NCI-H2196 (cell line): ENCODE measurements at regions not wholly inside any gene's neighbourhood (a gene's known extent, or its start where the extent isn't known, plus 50 kb on each side); places are given as distances from the start of the nearest gene placed in this dataset.
"Not testable (repeated sequence)": the region's sequence is repeated elsewhere in the genome, so short reads cannot be mapped to it uniquely, and the experiment has no call there.

Experiments used
- DNase-seq: peaks from one replicate; lab custom pipeline; 2025; ENCODE audit not compliant: unreplicated experiment; lab: John Stamatoyannopoulos, UW

- DNase-seq: no peak
Observed at GRCh38 chr10:33039181-33039580, 81.2 kb upstream of the ITGB1 start.

DNA sequence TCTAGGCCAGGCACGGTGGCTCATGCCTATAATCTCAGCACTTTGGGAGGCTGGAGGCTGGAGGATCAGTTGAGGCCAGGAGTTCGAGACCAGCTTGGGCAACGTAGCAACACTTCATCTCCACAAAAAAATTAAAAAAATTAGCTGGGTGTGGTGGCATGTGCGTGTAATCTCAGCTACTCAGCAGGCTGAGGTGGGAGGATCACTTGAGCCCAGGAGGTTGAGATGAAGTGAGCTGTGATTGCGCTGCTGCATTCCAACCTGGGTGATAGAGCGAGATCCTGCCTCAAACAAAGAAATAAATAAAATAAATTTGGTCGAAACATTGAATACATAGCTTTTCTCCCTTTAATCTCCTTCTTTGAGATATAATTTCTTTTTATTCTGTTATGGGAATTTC lies 80.6 kb upstream of the ITGB1 start:
- DNase-seq: no peak

- no peak for DNase-seq
Observed at GRCh38 chr10:33037726-33038125, 79.7 kb upstream of the ITGB1 start.

- no peak for DNase-seq
Observed at GRCh38 chr10:33036670-33037069, 78.6 kb upstream of the ITGB1 start.

GRCh38 chr10:33035411-33035810 lies 77.4 kb upstream of the ITGB1 start:
- no peak for DNase-seq

DNA sequence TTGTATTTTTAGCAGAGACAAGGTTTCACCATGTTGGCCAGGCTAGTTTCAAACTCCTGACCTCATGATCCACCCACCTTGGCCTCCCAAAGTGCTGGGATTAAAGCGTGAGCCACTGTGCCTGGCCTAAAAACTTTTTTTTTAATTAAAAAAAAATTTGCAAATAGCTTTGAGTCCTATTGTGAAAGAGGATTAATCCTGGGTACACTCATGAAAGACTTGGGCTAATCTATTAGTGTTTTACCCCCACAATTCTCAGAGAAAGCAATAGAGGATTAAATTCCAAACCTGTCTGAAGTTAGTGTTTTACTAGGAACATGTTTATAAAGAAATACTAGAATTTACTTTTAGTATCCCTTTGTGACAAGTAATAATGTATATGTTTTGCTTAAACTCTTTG lies 76.9 kb upstream of the ITGB1 start:
- DNase-seq: no peak

DNA sequence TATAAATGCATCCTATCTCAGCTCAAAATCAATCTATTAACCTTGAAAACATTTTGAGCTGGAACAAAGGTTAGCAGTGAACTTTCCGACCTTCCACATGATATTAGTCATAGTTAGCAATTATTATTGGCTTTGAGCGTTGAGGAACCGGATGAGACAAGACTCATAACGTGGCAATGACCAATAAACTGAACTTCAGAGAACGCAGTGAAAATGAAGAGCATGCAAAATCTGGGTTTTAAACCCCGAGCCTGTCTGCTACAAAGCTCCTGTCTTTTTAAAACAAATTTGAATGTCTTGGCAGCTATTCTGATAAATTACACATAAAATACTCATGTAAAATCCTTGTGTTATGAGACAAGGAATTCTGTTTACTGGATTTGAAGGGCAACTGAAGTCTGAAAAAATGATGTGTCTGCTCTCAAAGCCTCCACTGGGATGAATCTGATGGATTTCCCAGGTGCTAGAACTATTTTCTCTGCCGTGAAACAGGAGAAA lies 74.7 kb upstream of the ITGB1 start:
- no peak for DNase-seq

GRCh38 chr10:33031815-33032653 lies 74.0 kb upstream of the ITGB1 start:
- no peak for DNase-seq

- DNase-seq: no peak
Observed at GRCh38 chr10:33031171-33031570, 73.1 kb upstream of the ITGB1 start.

DNA sequence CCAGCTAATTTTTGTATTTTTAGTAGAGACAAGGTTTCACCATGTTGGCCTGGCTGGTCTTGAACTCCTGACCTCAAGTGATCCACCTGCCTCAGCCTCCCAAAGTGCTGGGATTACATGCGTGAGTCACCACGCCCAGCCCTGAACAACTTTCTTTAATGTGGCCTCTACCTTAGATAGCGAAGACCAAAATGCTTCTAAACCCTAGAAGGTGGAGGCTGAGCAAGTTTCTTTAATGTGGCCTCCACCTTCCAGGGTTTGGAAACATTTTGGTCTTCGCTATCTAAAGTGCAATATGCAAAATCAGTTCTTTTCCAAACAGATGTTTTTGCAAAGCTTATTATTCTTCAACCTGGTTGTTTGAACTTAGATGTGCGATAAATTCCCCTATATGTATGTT lies 70.5 kb upstream of the ITGB1 start:
- DNase-seq: not testable (repeated sequence)

- DNase-seq: no peak
Observed at GRCh38 chr10:33027088-33027487, 69.1 kb upstream of the ITGB1 start.

GRCh38 chr10:33026422-33026821 lies 68.4 kb upstream of the ITGB1 start:
- no peak for DNase-seq

- no peak for DNase-seq
Observed at GRCh38 chr10:33025910-33026309, 67.9 kb upstream of the ITGB1 start.

GRCh38 chr10:33025039-33025438 lies 67.0 kb upstream of the ITGB1 start:
- no peak for DNase-seq

DNA sequence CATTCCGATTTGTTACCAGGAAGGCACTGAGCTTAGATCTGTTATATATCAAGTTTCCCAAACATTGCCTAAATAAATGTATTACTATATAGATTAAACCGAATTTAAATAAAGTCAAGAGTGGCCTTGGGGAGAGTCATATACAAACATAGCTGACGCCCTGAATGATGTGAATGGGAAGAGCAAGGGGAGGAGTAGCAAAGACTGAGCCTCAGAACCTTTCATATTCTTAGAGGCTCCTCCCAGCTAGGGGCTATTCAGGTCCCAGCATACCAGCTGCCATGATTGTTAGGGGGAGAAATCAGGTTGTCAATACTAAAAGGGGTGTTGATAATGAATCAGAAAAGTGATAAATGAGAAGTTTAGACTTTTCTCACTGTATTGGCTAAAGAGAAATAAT lies 64.7 kb upstream of the ITGB1 start:
- DNase-seq: no peak

DNA sequence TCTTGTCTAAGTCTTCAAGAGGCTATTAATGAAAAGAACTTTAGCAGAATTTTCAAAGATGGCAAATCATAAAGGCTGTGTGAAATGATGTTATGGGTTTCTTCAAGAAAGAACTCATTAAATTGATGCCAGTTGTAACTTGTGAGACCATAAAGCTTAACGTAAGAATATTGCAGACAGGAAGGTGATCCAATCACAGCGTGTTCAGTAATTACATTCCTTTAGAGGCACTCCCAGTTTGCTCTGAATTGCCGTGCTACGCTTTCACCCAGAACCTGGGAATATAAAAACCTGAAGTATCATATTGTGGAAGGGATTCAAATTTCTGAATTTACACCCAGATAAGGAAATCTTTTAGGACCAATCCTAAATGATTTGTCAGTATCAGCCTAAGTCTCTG lies 64.1 kb upstream of the ITGB1 start:
- DNase-seq: no peak

- DNase-seq: no peak
Observed at GRCh38 chr10:33016988-33017387, 59.0 kb upstream of the ITGB1 start.

- DNase-seq: no peak
Observed at GRCh38 chr10:33015761-33016547, 57.9 kb upstream of the ITGB1 start.

DNA sequence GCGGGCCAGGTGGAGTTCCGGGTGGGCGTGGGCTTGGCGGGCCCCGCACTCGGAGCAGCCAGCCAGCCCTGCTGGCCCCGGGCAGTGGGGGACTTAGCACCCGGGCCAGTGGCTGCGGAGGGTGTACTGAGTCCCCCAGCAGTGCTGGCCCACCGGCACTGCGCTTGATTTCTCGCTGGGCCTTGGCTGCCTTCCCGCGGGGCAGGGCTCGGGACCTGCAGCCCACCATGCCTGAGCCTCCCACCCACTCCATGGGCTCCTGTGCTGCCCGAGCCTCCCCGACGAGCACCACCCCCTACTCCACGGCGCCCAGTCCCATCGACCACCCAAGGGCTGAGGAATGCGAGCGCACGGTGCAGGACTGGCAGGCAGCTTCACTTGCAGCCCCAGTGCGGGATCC lies 55.3 kb upstream of the ITGB1 start:
- DNase-seq: not testable (repeated sequence)

DNA sequence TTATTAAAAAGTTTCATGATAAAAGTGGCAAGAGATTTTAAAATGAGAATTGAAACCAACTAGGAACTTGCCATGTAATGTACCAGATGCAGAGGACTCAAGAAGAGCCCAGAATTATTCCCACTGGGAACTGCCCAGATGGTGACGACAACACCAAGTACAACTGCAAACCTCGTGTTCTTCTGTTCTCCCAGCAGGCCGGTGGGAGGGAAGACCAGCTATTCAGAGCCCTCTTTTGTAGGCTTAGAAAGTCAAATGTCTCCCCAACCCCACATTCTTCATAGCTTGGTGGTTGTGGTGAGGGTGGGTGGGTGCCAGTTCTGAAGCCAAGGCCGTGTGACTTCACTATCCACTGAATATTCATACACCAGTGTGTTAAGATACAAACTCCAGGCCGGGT lies 54.3 kb upstream of the ITGB1 start:
- no peak for DNase-seq

DNA sequence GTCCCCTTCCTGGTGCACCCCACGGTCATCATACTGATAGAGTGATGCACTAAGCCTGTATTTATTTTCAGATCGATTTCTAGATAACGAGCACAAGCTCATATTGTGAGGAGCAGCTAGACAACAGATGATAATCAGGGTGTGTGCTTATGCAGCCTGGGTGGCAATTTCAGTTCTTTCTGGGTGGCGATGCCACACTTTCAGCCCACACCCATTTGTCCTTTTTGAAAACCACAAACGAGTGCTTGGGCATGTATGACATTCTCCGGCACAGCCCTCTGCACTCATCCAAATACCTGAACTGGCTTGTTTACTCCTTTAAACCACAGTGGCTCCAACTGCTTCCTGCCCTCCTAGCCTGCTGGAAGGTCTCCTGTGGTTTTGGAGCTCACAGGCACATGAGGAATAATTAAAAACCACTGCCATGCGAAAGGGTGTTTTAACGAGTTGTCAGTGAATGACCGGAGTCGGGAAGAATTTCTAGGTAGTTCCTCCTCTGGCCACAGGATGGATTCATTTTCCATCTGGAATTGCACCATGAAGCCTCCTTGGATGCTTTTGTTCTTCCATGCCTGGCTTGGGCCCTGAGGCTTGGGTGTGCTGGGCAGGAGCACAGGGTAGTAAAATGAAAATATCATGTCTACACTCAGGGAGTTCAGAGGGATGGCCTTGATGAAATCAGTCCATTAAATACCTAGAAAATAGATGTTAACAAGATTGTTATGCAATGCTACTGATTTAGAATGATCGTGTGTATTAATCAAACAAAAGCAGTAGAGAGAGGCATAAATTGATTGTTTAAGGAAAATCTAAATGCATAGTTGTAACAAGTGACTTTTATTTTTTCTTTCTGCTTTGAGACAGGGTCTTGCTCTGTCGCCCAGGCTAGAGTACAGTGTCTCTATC lies 52.4 kb upstream of the ITGB1 start:
- DNase-seq: peak; percentile 6
